Adrenal gland (tissue), 9 donors: ENCODE measurements at regions not wholly inside any gene's neighbourhood (a gene's known extent, or its start where the extent isn't known, plus 50 kb on each side); places are given as distances from the start of the nearest gene placed in this dataset.

Experiments used
- DNase-seq, 7 donors: peaks; one replicate each; pipeline ENCODE4 v3.0.0-alpha.2; 2019 to 2020
- H3K27ac ChIP-seq, 5 donors: fragments of 200-600 bp; sonication (generic) in 4 of 5; 1 replicate in 3 of 5; 2 replicates in 2 of 5; pipeline versions ENCODE4 v1.5.1 to v1.8.0; 2016 to 2020; ENCODE audit warnings: mild to moderate bottlenecking in 1 of 5
- H3K27me3 ChIP-seq: fragments of 200-600 bp; 2 replicates; pipeline ENCODE4 v1.8.0; 2021
- H3K36me3 ChIP-seq, 2 donors: fragments of 200-600 bp; replicated peaks in 1 of 2; 1 replicate in 1 of 2; 2 replicates in 1 of 2; pipeline versions ENCODE4 v1.5.1 to v1.8.0; 2018 to 2022
- H3K4me1 ChIP-seq, 2 donors: fragments of 200-600 bp; replicated peaks in 1 of 2; 1 replicate in 1 of 2; 2 replicates in 1 of 2; pipeline versions ENCODE4 v1.5.1 to v1.8.0; 2018 to 2021
- H3K4me3 ChIP-seq, 4 donors: fragments of 200-600 bp; sonication (generic) in 3 of 4; one replicate each; pipeline ENCODE4 v1.5.1; 2016 to 2018
- H3K9me3 ChIP-seq, 3 donors: fragments of 200-600 bp; sonication (generic) in 1 of 3; replicated peaks in 1 of 3; 1 replicate in 2 of 3; 2 replicates in 1 of 3; pipeline versions ENCODE4 v1.5.1 to v1.8.0; 2016 to 2021
- POLR2A ChIP-seq, 2 donors: fragments of 450-650 bp; IDR thresholded peaks; one replicate each; pipeline ENCODE4 v1.6.1; 2017; ENCODE audit warnings: antibody characterized with exemption in 2 of 2, mild to moderate bottlenecking in 2 of 2, moderate library complexity in 1 of 2
- WGBS, 4 donors: extraction: QIAGEN DNeasy Blood & Tissue Kit in 2 of 4; methylation state at CpG; one replicate each; pipeline versions ENCODE4 v1.1.5 to v1.1.7; 2013 to 2017; 5-methylcytosine and 5-hydroxymethylcytosine counted together
- intact Hi-C, 2 donors: fragments of 100-400 bp; cut with DNase I; formaldehyde crosslinking; loops; one replicate each; pipeline versions ENCODE4 v1.14.1 to v1.15.0; 2022 to 2023
- TF ChIP-seq, protein P1 (sequence below), 6 experiments: fragments of 450-650 bp in 4 of 6; fragments of 200-600 bp in 2 of 6; sonication (generic) in 1 of 6; IDR thresholded peaks; 1 replicate in 5 of 6; 2 replicates in 1 of 6; pipeline versions ENCODE4 v1.5.1 to v1.8.0; 2016 to 2021; ENCODE audit warnings: antibody characterized with exemption in 6 of 6, mild to moderate bottlenecking in 2 of 6, moderate library complexity in 1 of 6
- donor health status: healthy with polysubstance abuse.
- donor health status: Bipolar disorder and iron deficiency.
- donor health status: DM: yes; HTN: yes; CAD: no.
- donor health status: DM: no; HTN: no; CAD: no.
- donor health status: DM: no; HTN: no; CAD: no.

GRCh38 chr2:95728878-95729596 lies 137.2 kb downstream of the TRIM43 start:
- no peaks in the 10 kb centered on the region for H3K4me1 ChIP-seq
- no peaks in the 10 kb centered on the region for H3K9me3 ChIP-seq
- H3K27me3 ChIP-seq: no peaks in the 10 kb centered on the region
- WGBS, 4 donors: 19 to 21% (median 19%) methylated on average over 8 of the region's 8 CpGs
- peak; percentile 72 to 90 (median 81) for DNase-seq
- H3K4me3 ChIP-seq: no peak overlapping the region
- no peak overlapping the region for H3K27ac ChIP-seq
- no peak for TF ChIP-seq POLR2A (IDR thresholded peaks at IDR 0.05)
- TF ChIP-seq, protein P1, sequence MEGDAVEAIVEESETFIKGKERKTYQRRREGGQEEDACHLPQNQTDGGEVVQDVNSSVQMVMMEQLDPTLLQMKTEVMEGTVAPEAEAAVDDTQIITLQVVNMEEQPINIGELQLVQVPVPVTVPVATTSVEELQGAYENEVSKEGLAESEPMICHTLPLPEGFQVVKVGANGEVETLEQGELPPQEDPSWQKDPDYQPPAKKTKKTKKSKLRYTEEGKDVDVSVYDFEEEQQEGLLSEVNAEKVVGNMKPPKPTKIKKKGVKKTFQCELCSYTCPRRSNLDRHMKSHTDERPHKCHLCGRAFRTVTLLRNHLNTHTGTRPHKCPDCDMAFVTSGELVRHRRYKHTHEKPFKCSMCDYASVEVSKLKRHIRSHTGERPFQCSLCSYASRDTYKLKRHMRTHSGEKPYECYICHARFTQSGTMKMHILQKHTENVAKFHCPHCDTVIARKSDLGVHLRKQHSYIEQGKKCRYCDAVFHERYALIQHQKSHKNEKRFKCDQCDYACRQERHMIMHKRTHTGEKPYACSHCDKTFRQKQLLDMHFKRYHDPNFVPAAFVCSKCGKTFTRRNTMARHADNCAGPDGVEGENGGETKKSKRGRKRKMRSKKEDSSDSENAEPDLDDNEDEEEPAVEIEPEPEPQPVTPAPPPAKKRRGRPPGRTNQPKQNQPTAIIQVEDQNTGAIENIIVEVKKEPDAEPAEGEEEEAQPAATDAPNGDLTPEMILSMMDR (IDR thresholded peaks at IDR 0.05): peak; percentile 46 to 88 (median 82)
- intact Hi-C loops: loop anchor here in 1 of 2 donors (5.0 kb wide), 1 partner anchor 337 kb away; no protein-coding TSS in a partner anchor
- H3K36me3 ChIP-seq: no peaks in the 10 kb centered on the region

DNA sequence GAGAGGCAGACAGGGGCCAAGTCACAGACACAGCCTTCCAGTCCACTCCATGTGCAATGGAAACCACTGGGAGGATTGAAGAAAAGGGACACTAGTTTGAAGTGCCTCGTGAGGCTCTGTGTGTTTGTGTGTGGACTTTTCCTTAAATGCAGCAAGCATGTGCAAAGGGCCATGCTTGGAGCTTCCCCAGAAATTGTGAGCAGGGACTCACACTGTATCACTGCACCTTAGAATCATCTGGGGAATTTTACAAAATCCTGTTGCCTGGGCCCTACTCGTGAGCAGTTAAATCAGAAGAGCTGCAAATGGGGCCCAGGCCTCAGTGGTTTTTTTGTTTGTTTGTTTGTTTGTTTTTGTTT lies 137.8 kb downstream of the TRIM43 start:
- Histone ChIP-seq H3K27me3 (no peaks in the 10 kb centered on the region), H3K27ac (no peak overlapping the region), H3K9me3 (no peaks in the 10 kb centered on the region), H3K36me3 (no peaks in the 10 kb centered on the region), H3K4me3 (no peak overlapping the region), H3K4me1 (no peaks in the 10 kb centered on the region)
- WGBS, 4 donors: 78 to 92% (median 84%) methylated on average over 2 of the region's 2 CpGs
- TF ChIP-seq, protein P1 (IDR thresholded peaks at IDR 0.05): no peak
- TF ChIP-seq POLR2A (IDR thresholded peaks at IDR 0.05): no peak
- intact Hi-C loops: loop anchor here in 1 of 2 donors (5.0 kb wide), 1 partner anchor 337 kb away; no protein-coding TSS in a partner anchor
- no peak for DNase-seq

- DNase-seq: no peak
- no peaks in the 10 kb centered on the region for H3K4me1 ChIP-seq
- no peaks in the 10 kb centered on the region for H3K27me3 ChIP-seq
- WGBS, 4 donors: 76 to 80% (median 78%) methylated on average over 9 of the region's 9 CpGs
- TF ChIP-seq, protein P1 (IDR thresholded peaks at IDR 0.05): no peak
- no peak for TF ChIP-seq POLR2A (IDR thresholded peaks at IDR 0.05)
- no peak overlapping the region for H3K4me3 ChIP-seq
- intact Hi-C loops: loop anchor here in 1 of 2 donors (5.0 kb wide), 1 partner anchor 319 kb away; no protein-coding TSS in a partner anchor
- no peak overlapping the region for H3K27ac ChIP-seq
- H3K9me3 ChIP-seq: no peaks in the 10 kb centered on the region
- no peaks in the 10 kb centered on the region for H3K36me3 ChIP-seq
These were observed 139.0 kb downstream of the TRIM43 start for GRCh38 chr2:95730813-95731212.

- DNase-seq: peak in 1 of 7 donors; percentile 5
- intact Hi-C loops: loop anchor here in 1 of 2 donors (5.0 kb wide), 1 partner anchor 323 kb away; no protein-coding TSS in a partner anchor
- no peaks in the 10 kb centered on the region for H3K27me3 ChIP-seq
- H3K4me1 ChIP-seq: no peaks in the 10 kb centered on the region
- TF ChIP-seq, protein P1 (IDR thresholded peaks at IDR 0.05): no peak
- TF ChIP-seq POLR2A (IDR thresholded peaks at IDR 0.05): no peak
- peak overlapping the region in 1 of 5 donors; percentile 34 for H3K27ac ChIP-seq
- H3K4me3 ChIP-seq: no peak overlapping the region
- 65 to 72% (median 71%) methylated on average over 8 of the region's 8 CpGs for WGBS, 4 donors
- no peaks in the 10 kb centered on the region for H3K36me3 ChIP-seq
- no peaks in the 10 kb centered on the region for H3K9me3 ChIP-seq
These were observed 143.4 kb downstream of the TRIM43 start for GRCh38 chr2:95734976-95735890.
